ENCODE measurements at regions not wholly inside any gene's neighbourhood (a gene's known extent, or its start where the extent isn't known, plus 50 kb on each side); places are given as distances from the start of the nearest gene placed in this dataset.
"Not testable (repeated sequence)": the region's sequence is repeated elsewhere in the genome, so short reads cannot be mapped to it uniquely, and the experiment has no call there.

DNA sequence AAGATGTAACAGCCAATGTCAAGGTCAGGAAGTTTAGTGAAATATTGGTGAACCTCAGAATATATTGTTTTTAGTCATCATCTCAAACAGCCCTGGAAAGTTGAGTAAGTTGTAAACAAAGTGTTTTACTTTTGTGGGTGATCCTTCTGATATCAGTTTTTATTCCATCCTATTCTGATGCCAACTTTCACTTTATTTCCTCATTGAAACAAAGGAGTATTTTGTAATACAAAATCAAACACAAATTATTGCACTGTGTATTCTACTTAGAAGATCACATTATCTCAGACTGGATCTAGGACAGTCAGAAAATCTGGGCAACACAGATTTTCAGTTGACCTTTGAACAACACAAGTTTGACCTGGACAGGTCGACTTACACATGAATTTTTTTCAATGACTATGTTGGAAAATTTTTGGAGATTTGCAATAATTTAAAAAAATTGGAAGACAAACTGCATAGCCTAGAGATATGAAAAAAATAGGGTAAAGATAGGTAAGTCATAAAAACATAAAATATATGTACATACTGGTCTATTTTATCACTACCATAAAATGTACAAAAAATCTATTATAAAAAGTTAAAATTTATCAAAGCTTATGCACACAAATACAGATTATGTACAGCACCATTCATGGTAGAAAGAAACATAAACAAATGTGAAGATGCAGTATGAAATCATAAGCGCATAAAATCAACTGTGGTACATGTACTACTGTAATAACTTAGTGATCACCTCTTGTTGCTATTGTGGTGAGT lies 709.1 kb upstream of the FAM241A start:
- no peak for DNase-seq

DNA sequence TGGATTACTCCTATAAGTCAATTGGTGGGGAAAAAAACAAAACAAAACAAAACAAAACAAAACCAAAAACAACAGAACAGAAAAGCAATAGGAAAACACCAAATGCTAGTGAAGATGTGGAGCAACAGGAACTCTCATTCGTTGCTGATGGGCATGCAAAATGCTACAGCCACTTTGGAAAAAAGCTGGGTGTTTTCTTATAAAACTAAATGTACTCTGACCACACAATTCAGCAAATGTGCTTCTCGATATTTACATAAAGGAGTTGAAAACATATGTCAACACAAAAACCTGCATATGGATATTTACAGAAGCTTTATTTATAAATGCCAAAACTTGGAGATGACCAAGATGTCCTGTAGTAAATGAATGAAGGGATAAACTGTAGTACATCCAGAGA lies 703.6 kb upstream of the FAM241A start:
- DNase-seq, result no peak

DNA sequence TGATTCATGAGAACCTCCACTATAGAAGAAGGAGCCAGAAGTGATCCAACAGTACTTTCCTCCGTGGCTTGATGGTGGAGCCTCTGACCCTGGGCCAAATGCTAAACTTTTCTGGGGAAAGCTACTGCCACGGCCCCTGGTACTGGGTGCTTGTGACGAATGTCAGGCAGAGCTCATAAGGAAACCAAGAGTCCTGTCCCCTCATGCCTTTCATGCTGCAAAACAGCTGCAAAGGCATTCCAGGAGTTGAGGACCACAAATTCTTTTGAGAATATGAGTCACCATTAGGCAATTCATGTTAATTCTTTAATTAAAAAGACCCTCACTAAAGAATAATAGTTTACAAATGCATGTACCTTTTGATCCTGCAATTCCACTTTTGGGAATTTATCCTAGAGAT lies 700.4 kb upstream of the FAM241A start:
- not testable (repeated sequence) for DNase-seq

DNA sequence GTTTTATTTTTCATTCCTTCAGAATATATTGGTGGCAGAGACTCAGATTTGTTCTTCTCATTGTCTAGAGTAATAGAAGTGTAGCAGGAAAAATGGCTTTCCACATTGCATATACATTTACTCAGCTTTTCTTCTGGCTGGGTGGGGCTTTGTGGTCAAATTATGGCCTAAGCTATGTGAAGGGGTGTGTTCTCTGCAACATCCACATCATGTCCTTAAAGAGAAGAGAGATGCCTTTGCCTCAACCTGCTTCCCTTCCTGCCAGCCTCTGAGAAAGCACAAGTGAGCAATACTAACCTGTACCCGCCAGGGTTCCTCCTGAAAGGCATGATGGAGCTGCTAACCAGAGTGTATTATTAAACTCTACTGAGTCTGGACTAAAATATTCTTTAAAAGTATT lies 695.6 kb upstream of the FAM241A start:
- DNase-seq, result no peak

DNA sequence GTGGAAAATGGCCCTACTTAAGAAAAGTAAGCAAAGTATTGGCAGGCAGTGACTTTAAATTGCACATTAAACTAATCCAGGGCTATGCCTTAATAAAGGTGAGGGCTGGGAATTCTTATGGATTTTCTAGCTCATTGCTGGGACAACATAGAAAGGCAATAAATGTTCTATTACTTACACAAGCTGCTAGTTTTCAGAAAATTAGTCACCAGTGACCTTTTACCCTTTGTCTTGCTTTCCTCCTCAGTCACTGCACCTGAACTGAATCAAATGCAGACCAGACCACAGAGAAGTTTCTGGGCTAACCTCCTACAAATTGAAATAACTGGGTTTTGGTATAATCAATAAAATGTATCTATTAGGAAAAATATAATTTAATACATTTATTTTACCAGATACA lies 694.4 kb upstream of the FAM241A start:
- DNase-seq, result no peak

DNA sequence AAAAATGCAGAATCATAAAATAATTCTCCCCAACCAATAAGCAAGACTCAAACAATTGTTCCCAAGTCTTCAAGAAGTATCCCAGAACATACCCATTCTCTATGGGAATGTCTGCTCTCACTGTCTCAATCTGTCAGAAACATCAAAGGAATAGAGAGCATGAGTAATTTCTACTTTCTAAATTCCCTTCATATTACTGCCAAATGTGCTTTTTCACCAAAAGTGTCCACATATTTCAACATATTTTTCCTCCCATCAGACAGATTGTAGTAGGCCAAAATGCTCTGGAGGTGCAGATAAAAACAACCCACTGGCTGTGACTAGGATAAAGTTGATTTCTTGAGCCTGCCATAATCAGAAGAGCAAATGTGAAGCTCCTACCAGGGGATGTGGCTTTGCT lies 692.0 kb upstream of the FAM241A start:
- no peak for DNase-seq

DNA sequence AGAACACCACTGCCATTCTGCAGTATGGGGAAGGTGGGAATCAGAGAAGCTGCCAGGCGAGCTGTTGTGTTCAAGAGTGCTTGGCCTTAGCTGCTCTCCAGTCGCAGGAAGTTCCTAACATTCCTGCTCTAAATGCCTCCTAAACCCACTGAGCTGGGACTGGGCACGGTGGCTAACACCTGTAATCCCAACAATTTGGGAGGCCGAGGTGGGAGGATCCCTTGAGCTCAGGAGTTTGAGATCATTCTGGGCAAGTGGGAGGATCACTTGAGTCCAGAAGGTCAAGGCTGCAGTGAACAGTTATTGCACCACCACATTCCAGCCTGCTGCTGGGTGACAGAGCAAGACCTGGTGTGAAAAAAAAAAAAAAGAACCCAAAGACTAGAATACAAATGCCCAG lies 690.3 kb upstream of the FAM241A start:
- no peak for DNase-seq

DNA sequence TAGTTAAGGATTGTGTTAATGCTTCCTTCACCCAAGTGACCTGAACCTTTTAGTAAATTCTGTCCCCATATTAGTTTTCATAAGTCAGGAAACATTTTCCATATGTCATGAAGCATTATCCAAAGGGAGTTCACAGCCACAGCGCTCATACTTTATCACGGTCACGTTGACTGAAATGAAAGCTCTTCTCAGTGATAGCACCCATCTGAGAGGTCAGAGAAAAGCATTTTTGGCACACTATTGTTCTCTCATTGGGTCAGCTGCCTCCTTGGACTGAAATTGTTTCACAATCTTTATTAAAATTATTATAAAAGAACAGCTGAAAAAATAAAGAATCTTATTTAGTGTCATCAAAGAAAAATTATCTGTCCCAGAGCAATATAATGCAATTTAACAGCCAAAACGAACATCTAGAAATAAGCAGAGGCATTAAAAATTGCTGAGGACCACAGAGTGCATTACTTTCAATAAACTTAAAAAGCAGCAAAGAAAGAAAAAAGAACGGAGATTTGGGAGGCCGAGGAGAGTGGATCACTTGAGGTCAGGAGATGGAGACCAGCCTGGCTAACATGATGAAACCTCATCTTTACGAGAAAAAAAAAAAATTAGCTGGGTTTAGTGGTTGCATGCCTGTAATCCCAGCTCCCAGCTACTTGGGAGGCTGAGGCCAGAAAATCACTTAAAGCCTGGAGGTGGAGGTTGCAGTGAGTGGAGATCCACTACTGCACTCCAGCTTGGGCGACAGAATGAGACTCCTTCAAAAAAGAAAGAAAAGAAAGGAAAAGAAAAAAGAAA lies 680.8 kb upstream of the FAM241A start:
- no peak for DNase-seq

DNA sequence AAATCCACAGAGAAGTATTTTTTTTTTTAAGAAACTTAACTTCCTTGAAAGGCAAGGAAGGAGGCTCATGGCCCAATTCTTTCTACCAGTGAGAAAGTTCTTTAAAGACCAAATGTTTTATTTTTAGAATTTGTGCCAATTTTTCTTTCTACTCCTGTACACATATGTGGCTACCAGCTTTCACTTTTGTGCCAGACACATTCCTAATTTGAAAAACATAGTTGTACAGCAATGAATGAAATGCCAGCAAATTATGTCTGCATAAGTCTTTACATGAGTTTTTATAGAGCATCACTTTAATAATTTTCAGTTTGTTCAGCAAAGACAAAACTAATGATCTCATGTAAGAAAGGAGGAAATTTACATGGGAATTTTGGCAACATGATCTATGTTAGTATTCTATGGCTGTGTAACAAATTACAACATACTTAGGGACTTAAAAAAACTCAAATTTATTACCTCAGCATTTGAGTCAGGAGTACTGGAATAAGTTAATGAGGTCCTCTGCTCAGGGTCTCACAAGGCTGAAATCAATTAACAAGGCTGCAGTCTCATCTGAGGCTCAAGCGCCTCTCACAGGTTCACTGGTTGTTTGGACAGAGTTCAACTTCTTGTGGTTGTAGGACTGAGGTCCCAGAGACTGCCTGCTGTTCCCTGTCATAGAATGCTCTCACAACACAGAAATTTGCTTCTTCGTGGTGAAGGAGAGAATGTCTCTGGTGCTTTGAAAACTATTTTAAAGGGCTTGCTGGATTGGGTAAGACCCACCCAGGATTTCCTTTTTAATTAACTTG lies 678.2 kb upstream of the FAM241A start:
- DNase-seq, result no peak

DNA sequence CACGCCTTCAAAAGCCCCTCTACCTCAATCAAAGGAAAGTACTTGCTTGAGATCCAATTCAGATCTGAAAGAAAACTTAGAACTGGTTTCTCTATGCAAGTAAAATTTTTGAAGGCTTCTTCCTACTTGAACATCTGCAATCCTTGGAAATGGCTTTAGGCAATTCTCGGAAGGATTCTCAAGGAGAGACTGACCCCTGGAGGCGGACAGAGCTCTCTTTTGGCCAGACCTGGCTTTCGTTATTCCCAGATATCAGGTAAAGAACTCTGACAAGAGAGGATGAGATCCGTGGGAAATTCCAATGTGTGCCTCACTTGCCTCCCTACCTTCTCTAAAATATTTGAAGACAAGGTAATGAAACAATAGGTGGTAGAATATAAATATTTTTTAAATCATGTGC lies 670.3 kb upstream of the FAM241A start:
- no peak for DNase-seq

DNA sequence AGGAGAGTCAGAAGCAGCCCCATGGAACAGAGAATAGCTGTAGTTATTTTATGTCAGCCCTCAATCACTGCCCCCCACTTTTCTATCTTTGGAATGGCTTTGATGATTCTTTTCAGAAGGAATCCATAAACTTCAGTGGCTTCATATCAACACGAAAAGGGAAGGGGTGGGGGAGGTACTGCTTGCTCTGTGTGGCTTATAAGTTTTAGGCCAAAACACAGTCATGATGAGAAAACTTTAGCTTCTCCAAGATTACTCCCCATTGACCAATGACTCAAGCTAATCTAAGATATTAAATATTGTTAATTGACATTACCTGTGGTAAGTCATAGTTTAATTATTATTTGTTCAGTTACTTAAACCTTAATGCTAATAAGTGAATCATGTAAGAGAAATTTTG lies 669.6 kb upstream of the FAM241A start:
- no peak for DNase-seq

DNA sequence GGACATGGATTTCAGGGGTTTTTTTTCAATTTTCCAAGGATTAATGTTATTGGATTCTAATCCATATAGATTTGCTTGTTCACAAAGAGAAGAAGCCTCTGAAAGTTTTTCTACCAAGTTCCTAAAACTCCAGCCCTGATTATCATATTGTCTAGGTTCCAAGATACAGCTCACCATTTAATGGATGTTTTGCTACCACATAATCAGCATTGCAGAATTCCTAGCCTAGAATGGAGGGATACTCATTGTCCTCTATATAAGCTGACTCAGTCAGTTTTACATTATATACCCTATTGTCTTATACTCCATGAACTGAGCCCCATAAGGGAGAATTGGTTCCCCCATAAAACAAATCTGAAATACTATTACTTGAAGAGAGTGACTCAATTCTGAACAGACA lies 664.7 kb upstream of the FAM241A start:
- no peak for DNase-seq

DNA sequence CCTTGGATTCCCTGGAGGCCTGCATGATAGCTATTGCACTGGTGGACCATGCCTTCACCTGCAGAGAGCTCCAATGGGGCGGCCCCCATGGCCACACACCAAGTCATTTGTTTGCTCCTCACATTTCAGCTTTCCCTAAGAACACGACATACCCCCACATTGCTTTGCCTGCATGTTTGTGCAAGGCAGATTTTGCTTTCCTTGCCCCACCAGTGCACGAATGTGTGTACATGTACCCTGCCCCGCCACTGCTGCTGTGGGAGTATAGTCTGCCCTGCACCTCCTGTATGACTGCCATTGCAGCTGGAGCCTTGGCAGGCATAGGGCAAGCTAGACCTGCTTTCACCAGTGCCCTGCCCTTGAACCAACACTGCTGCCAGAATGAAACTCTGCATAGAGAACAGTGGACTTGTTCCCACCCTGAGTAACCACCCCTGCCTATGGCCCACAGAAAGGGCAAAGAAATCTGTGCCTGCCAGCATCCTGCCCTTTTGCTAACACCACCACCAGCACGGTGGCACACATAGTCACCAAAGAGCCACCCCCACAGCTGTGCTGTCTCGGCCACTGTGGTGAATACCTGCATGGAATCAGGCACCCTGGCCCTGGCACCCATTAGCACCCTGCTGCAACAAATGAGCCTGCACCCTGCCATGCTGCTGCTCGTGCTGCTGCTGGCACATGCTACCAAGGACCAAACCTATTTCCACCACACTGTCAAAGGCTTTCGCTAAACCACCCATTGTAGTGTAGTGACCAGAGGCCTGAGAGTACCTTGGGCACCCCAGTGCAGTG lies 661.7 kb upstream of the FAM241A start:
- DNase-seq, result no peak

DNA sequence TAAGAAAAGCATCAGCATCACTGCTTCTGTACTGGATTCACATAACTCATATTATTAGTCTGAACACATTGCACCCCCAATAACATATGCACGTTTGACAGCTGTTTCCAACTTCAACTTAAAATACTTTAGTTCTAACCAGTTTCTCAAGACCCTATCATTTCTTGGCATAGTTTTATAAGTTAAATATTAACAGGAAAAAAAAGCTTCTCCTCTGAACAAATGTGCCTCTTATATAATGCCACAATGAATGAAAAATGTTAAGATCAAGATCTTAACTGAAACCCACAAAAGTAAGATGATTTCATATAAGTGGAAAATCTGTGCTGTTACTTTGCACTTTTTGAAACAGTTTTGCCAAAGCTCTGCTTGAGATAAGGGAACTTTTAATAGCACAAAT lies 652.8 kb upstream of the FAM241A start:
- DNase-seq, result no peak

DNA sequence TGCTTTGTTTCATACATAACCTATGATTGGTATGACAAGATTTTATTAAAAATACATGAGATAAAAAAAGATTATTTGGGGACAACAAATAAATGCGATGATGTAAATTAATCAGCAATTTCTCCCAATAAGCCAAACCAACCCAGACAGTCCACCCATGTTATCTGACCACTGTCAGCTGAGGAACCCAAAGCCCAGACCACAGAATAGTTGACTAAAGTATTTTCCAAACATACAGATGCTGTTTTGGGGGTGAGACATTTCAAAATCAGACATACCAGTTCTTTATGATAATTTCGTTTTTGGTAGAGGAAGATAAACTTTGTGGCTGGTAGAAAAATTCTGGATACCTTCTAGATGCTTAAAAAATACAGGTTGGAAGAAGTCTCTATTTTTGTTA lies 650.8 kb upstream of the FAM241A start:
- DNase-seq, result no peak

DNA sequence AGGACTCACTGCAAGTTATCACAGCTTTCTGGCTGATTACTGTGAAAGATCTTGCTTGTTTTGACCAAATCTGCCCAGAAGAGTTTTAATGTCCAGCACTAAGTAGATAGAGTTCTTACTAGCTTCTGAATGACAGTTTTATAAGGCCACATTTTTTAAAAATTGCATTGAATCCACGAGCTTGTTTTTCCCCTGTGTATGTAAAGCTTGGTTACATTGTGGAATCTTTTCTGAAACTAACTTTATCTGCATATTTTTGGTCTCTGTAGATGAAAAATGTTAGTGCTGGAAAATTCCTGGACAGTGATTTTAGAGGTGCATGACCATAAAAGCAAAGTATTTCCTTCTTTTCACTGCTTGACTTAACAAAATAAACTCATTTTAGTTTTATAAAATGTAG lies 650.3 kb upstream of the FAM241A start:
- DNase-seq, result no peak

DNA sequence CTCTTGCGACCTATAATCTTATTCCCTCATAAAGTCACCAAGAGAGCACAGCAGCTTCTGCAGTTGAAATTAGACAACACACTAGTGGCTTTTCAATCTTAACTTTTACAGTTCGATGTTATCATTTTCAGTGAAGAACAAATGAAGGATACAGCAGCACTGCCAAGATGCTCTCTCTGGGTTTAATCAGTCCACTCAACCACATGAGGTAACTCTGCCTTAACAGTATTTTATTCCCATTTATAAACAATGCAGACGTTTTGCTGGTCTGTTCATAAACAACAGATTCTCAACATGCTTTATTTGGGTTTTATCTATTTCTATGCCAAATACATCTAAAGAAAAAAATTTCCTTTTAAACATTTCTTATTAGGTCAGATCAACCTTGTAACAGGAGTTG lies 646.0 kb upstream of the FAM241A start:
- DNase-seq, result no peak

DNA sequence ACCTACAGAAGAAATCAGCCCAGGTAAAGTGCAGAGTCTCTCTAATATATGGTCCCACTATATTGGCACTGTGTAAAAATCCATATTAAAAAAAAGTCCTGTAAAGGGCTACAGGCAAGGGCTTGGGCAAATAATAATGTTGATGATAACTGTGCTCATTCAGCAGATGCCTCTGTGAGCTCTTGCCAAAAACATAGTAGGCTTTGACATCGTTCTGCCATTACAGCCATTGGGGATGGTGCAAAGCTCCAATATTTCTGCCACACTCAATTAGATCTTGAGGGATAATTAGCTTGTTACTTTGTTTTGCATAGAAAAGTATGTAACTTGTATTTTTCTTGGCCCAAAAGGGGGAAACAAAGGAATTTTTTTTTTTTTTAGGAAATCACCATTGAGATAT lies 645.5 kb upstream of the FAM241A start:
- DNase-seq, result no peak

DNA sequence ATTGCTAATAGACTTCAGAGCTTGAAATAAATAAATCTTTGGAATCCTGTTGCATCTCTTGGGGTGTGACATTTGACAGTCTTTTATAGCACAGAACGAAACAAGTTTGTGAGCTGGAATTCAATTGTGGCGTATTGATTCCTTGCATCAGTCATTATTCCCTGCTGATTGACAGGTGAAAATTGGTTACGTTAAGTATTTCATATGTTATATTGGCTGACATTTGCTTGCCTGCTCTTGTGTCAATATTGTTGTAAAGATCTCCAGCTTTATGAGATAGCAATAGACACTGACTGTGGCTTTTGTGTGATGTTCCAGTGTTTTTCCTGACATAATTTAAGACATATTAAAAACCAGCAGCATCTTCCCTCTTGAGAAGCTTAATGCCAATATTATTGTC lies 644.4 kb upstream of the FAM241A start:
- no peak for DNase-seq

DNA sequence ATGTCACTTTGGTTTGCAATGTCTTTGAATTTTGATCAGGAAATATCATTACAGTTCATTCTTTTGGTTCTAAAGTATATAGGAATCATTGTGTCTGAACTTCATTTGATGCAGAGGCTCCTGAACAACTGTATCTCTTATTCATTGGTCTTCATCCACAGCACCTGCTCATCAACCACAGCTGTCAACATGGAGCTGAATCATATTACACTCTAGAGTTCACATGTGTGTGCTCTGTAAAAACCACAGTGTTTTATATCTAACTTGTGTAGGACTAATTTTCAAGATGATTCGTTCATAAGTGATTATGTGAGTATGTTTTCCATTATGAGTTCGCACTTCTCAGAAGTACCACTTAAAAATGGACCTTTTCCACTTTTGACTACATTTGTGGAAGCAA lies 643.3 kb upstream of the FAM241A start:
- DNase-seq, result no peak

DNA sequence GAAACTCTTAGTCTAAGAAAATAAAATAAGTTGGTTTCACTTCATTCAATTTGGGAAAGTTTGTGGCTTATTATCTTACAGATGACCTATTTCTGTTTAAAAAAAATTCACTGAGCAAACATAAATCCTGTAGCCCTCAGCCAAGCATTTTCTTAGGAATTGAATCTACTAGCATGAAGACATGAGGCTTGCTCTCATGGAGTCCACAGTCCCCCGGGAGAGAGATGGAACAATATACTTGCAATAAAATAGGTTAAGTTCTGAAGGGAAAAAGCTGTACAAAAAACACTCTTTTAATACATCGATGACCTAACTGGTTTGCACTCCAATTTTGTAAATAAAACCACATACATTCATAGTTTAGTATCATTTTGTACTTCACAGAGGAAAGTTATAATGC lies 642.6 kb upstream of the FAM241A start:
- DNase-seq, result no peak

DNA sequence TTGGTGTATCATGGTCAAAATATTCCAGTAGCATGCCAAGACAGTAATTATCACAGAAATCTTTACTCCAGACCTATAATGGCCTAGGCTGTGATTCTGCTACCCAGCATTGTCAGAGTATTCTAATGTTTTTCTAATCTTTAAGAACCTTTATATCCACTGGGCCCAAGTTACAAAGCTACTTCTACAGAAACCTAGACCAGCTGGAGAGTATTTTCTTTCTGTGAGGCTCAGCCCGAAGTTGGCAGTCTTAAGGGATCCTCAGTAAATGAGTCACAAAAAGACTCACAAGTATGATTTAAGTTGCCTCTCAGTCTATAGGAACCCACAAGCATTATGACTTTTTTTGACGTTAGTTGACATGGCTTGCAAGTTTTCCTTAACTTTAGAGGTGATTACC lies 638.5 kb upstream of the FAM241A start:
- no peak for DNase-seq

DNA sequence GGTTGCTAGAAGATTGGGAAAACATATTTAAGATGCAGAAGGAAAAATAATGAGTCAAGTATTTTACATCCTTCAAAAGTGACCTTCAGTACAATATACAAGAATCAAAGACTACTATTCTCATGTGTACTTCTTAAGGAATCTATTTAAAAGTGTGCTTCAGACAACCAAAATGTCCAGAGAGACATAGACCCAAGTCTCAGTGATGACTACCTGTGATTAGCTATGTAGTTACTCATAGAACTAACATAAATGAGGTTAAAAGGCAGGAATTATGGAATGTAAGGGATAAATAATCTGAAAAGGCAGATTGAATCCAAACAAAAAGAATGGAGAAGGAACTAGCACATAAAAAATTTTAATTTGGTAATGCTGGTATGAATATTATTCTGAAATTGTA lies 634.7 kb upstream of the FAM241A start:
- DNase-seq, result no peak
